ENCODE measurements at regions not wholly inside any gene's neighbourhood (a gene's known extent, or its start where the extent isn't known, plus 50 kb on each side); places are given as distances from the start of the nearest gene placed in this dataset.

GRCh38 chr2:217612920-217613319 lies 389.9 kb downstream of the TNS1 start (continued):
- TF ChIP-seq, protein P1, sequence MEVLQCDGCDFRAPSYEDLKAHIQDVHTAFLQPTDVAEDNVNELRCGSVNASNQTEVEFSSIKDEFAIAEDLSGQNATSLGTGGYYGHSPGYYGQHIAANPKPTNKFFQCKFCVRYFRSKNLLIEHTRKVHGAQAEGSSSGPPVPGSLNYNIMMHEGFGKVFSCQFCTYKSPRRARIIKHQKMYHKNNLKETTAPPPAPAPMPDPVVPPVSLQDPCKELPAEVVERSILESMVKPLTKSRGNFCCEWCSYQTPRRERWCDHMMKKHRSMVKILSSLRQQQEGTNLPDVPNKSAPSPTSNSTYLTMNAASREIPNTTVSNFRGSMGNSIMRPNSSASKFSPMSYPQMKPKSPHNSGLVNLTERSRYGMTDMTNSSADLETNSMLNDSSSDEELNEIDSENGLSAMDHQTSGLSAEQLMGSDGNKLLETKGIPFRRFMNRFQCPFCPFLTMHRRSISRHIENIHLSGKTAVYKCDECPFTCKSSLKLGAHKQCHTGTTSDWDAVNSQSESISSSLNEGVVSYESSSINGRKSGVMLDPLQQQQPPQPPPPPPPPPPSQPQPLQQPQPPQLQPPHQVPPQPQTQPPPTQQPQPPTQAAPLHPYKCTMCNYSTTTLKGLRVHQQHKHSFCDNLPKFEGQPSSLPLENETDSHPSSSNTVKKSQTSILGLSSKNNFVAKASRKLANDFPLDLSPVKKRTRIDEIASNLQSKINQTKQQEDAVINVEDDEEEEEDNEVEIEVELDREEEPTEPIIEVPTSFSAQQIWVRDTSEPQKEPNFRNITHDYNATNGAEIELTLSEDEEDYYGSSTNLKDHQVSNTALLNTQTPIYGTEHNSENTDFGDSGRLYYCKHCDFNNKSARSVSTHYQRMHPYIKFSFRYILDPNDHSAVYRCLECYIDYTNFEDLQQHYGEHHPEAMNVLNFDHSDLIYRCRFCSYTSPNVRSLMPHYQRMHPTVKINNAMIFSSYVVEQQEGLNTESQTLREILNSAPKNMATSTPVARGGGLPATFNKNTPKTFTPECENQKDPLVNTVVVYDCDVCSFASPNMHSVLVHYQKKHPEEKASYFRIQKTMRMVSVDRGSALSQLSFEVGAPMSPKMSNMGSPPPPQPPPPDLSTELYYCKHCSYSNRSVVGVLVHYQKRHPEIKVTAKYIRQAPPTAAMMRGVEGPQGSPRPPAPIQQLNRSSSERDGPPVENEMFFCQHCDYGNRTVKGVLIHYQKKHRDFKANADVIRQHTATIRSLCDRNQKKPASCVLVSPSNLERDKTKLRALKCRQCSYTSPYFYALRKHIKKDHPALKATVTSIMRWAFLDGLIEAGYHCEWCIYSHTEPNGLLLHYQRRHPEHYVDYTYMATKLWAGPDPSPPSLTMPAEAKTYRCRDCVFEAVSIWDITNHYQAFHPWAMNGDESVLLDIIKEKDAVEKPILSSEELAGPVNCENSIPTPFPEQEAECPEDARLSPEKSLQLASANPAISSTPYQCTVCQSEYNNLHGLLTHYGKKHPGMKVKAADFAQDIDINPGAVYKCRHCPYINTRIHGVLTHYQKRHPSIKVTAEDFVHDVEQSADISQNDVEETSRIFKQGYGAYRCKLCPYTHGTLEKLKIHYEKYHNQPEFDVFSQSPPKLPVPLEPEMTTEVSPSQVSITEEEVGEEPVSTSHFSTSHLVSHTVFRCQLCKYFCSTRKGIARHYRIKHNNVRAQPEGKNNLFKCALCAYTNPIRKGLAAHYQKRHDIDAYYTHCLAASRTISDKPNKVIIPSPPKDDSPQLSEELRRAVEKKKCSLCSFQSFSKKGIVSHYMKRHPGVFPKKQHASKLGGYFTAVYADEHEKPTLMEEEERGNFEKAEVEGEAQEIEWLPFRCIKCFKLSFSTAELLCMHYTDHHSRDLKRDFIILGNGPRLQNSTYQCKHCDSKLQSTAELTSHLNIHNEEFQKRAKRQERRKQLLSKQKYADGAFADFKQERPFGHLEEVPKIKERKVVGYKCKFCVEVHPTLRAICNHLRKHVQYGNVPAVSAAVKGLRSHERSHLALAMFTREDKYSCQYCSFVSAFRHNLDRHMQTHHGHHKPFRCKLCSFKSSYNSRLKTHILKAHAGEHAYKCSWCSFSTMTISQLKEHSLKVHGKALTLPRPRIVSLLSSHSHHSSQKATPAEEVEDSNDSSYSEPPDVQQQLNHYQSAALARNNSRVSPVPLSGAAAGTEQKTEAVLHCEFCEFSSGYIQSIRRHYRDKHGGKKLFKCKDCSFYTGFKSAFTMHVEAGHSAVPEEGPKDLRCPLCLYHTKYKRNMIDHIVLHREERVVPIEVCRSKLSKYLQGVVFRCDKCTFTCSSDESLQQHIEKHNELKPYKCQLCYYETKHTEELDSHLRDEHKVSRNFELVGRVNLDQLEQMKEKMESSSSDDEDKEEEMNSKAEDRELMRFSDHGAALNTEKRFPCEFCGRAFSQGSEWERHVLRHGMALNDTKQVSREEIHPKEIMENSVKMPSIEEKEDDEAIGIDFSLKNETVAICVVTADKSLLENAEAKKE (CRISPR knock-in tag; IDR thresholded peaks at IDR 0.05): no peak

DNA sequence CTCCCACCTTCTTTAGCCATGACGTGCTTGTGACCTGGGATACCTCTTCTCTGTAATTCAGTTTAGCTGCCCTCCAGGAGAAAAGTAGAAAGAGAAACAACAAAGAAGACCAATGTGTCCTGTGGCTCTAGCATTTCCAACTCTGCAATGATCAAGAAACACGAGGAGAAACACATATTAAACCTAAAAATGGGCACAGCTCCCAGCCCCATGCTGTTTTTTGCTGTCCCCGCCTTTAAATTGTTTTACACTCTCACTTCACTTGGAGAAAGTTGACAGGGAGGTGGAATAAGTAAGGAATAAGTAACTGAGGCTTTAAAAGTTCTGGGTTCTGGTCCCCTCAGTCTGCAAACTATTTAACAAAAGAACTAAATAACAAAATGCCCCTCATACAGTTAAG lies 390.6 kb downstream of the TNS1 start:
- no peak for DNase-seq (ENCODE audit: low spot score)
- no peak for TF ChIP-seq NANOG (IDR thresholded peaks at IDR 0.05; ENCODE audit: borderline replicate concordance)
- TF ChIP-seq, protein P2, sequence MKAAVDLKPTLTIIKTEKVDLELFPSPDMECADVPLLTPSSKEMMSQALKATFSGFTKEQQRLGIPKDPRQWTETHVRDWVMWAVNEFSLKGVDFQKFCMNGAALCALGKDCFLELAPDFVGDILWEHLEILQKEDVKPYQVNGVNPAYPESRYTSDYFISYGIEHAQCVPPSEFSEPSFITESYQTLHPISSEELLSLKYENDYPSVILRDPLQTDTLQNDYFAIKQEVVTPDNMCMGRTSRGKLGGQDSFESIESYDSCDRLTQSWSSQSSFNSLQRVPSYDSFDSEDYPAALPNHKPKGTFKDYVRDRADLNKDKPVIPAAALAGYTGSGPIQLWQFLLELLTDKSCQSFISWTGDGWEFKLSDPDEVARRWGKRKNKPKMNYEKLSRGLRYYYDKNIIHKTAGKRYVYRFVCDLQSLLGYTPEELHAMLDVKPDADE (IDR thresholded peaks at IDR 0.05): no peak
- TF ChIP-seq EZH2 (IDR thresholded peaks at IDR 0.05; ENCODE audit: low read depth, unreplicated experiment): no peak
- no peak for TF ChIP-seq EZH2phosphoT487 (IDR thresholded peaks at IDR 0.05; ENCODE audit: unreplicated experiment)
- TF ChIP-seq ZNF114 (CRISPR knock-in tag; IDR thresholded peaks at IDR 0.05): no peak
- no peak for TF ChIP-seq JUNB (IDR thresholded peaks at IDR 0.05; ENCODE audit: unreplicated experiment)
- no peak for TF ChIP-seq POLR2AphosphoS5 (IDR thresholded peaks at IDR 0.05; ENCODE audit: low read depth)
- TF ChIP-seq, protein P3, sequence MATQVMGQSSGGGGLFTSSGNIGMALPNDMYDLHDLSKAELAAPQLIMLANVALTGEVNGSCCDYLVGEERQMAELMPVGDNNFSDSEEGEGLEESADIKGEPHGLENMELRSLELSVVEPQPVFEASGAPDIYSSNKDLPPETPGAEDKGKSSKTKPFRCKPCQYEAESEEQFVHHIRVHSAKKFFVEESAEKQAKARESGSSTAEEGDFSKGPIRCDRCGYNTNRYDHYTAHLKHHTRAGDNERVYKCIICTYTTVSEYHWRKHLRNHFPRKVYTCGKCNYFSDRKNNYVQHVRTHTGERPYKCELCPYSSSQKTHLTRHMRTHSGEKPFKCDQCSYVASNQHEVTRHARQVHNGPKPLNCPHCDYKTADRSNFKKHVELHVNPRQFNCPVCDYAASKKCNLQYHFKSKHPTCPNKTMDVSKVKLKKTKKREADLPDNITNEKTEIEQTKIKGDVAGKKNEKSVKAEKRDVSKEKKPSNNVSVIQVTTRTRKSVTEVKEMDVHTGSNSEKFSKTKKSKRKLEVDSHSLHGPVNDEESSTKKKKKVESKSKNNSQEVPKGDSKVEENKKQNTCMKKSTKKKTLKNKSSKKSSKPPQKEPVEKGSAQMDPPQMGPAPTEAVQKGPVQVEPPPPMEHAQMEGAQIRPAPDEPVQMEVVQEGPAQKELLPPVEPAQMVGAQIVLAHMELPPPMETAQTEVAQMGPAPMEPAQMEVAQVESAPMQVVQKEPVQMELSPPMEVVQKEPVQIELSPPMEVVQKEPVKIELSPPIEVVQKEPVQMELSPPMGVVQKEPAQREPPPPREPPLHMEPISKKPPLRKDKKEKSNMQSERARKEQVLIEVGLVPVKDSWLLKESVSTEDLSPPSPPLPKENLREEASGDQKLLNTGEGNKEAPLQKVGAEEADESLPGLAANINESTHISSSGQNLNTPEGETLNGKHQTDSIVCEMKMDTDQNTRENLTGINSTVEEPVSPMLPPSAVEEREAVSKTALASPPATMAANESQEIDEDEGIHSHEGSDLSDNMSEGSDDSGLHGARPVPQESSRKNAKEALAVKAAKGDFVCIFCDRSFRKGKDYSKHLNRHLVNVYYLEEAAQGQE (IDR thresholded peaks at IDR 0.05; ENCODE audit: unreplicated experiment): no peak
- TF ChIP-seq ZNF331 (CRISPR knock-in tag; IDR thresholded peaks at IDR 0.05; ENCODE audit: low read depth): no peak
- TF ChIP-seq CTCF (conservative IDR thresholded peaks at IDR 0.05; ENCODE audit: low read depth in 2 of 2): no peak

More for the DNA sequence above, 390.6 kb downstream of the TNS1 start:
- Mint-ChIP-seq H3K4me3 (no peak overlapping the region), H3K27ac (no peak overlapping the region), H3K9me3 (no peaks in the 10 kb centered on the region), H3K27me3 (ENCODE audit: insufficient read depth, low read depth, poor library complexity) (peaks cover 8% of the 10 kb centered on the region), H3K36me3 (ENCODE audit: low read depth) (no peaks in the 10 kb centered on the region), H3K4me1 (peaks cover 13% of the 10 kb centered on the region; the same call in 2 of the 3 replicates)
- Histone ChIP-seq H3K36me3 (ENCODE audit: insufficient read depth) (no peaks in the 10 kb centered on the region), H3K27me3 (ENCODE audit: insufficient read depth) (no peaks in the 10 kb centered on the region), H3K4me2 (no peak overlapping the region), H3K4me1 (ENCODE audit: insufficient read depth) (no peaks in the 10 kb centered on the region), H3K9me2 (ENCODE audit: insufficient read depth) (no peaks in the 10 kb centered on the region), H4K20me1 (replicated peaks; ENCODE audit: insufficient read depth) (no peaks in the 10 kb centered on the region), H3K4me3 (no peak overlapping the region), H3F3A (replicated peaks; ENCODE audit: low read depth) (no peaks in the 10 kb centered on the region), H3K27ac (ENCODE audit: low read depth) (no peak overlapping the region), H3K79me2 (replicated peaks; ENCODE audit: insufficient read depth) (no peaks in the 10 kb centered on the region), H2AFZ (no peak overlapping the region)
- ATAC-seq: no peak
